ENCODE measurements at regions not wholly inside any gene's neighbourhood (a gene's known extent, or its start where the extent isn't known, plus 50 kb on each side); places are given as distances from the start of the nearest gene placed in this dataset.

- TF ChIP-seq, protein P1, sequence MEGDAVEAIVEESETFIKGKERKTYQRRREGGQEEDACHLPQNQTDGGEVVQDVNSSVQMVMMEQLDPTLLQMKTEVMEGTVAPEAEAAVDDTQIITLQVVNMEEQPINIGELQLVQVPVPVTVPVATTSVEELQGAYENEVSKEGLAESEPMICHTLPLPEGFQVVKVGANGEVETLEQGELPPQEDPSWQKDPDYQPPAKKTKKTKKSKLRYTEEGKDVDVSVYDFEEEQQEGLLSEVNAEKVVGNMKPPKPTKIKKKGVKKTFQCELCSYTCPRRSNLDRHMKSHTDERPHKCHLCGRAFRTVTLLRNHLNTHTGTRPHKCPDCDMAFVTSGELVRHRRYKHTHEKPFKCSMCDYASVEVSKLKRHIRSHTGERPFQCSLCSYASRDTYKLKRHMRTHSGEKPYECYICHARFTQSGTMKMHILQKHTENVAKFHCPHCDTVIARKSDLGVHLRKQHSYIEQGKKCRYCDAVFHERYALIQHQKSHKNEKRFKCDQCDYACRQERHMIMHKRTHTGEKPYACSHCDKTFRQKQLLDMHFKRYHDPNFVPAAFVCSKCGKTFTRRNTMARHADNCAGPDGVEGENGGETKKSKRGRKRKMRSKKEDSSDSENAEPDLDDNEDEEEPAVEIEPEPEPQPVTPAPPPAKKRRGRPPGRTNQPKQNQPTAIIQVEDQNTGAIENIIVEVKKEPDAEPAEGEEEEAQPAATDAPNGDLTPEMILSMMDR (IDR thresholded peaks at IDR 0.05; ENCODE audit: low read depth, low read length, poor library complexity, severe bottlenecking) = no peak
- no peak for TF ChIP-seq EZH2phosphoT487 (IDR thresholded peaks at IDR 0.05; ENCODE audit: borderline replicate concordance, low read length)
Observed at GRCh38 chr10:52677086-52677485, 95.5 kb downstream of the MBL2 start.

Data from DOHH2 (cell line).